ENCODE measurements at regions not wholly inside any gene's neighbourhood (a gene's known extent, or its start where the extent isn't known, plus 50 kb on each side); places are given as distances from the start of the nearest gene placed in this dataset.

- TF ChIP-seq CTCF (IDR thresholded peaks at IDR 0.05) (no peak), EZH2 (IDR thresholded peaks at IDR 0.05; ENCODE audit: borderline replicate concordance, insufficient read depth, low read depth, low read length, poor library complexity, severe bottlenecking) (no peak)
- Histone ChIP-seq H4K20me1 (ENCODE audit: control insufficient read depth, insufficient read depth, low read length, poor library complexity, severe bottlenecking) (no peaks in the 10 kb centered on the region), H3K27me3 (replicated peaks in 1 of 4; ENCODE audit: control extremely low read depth in 1 of 4, control insufficient read depth in 3 of 4, insufficient read depth in 4 of 4, low read length in 3 of 4) (peaks cover 0 to 5% (median 1%) of the 10 kb centered on the region in 4 experiments), H3K9me3 (ENCODE audit: control extremely low read depth in 1 of 3, control insufficient read depth in 2 of 3, insufficient read depth in 1 of 3, low read length in 2 of 3) (no peaks in the 10 kb centered on the region), H3K36me3 (replicated peaks in 1 of 2; ENCODE audit: control extremely low read depth in 1 of 2, control insufficient read depth in 1 of 2, extremely low read depth in 1 of 2, insufficient read depth in 2 of 2, low read length in 1 of 2) (no peaks in the 10 kb centered on the region), H3K9ac (ENCODE audit: low read length) (no peak overlapping the region), H2AFZ (ENCODE audit: insufficient read depth, low read depth, low read length, poor library complexity, severe bottlenecking) (no peak overlapping the region), H3K4me2 (replicated peaks; ENCODE audit: low read depth, low read length, poor library complexity, severe bottlenecking) (no peak overlapping the region), H3K4me1 (ENCODE audit: control insufficient read depth in 2 of 2, insufficient read depth in 2 of 2, low read length in 2 of 2) (peaks cover 0 to 4% of the 10 kb centered on the region in 2 donors), H3K27ac (ENCODE audit: low read length in 2 of 2) (no peak overlapping the region), H3K4me3 (ENCODE audit: control extremely low read depth in 1 of 5, extremely low read depth in 1 of 5, insufficient read depth in 1 of 5, low read depth in 2 of 5, low read length in 4 of 5) (no peak overlapping the region), H3K79me2 (ENCODE audit: control insufficient read depth, insufficient read depth, low read length) (no peaks in the 10 kb centered on the region)
- WGBS (ENCODE audit: insufficient coverage), result no CpG with 5 or more reads among the region's 2 CpGs
- peaks cover 5% of the 10 kb centered on the region for H3K4me1 Mint-ChIP-seq
- POLR2A ChIA-PET, result no interaction called here
- ATAC-seq (ENCODE audit: low read depth), result no peak
- no peak overlapping the region for H3K4me3 Mint-ChIP-seq
- no peaks in the 10 kb centered on the region for H3K9me3 Mint-ChIP-seq (ENCODE audit: insufficient read depth)
- no peak overlapping the region for H3K27ac Mint-ChIP-seq
- CTCF ChIA-PET, result no interaction called here
- peaks cover 29% of the 10 kb centered on the region for H3K27me3 Mint-ChIP-seq
- no peak for DNase-seq
- intact Hi-C loops (cut with micrococcal nuclease), result no loop called here
Observed at GRCh38 chr4:73001885-73002284, 67.6 kb downstream of the COX18 start.

- no peaks in the 10 kb centered on the region for H3K79me2 ChIP-seq (ENCODE audit: control insufficient read depth, insufficient read depth, low read length)
- CTCF ChIA-PET, result no interaction called here
- TF ChIP-seq CTCF (IDR thresholded peaks at IDR 0.05) (no peak), EZH2 (IDR thresholded peaks at IDR 0.05; ENCODE audit: borderline replicate concordance, insufficient read depth, low read depth, low read length, poor library complexity, severe bottlenecking) (no peak)
- DNase-seq (no peak), ATAC-seq (ENCODE audit: low read depth) (no peak)
- no peak overlapping the region for H3K27ac Mint-ChIP-seq
- peaks cover 0 to 2% (median 0%) of the 10 kb centered on the region in 4 experiments for H3K27me3 ChIP-seq (replicated peaks in 1 of 4; ENCODE audit: control extremely low read depth in 1 of 4, control insufficient read depth in 3 of 4, insufficient read depth in 4 of 4, low read length in 3 of 4)
- no peaks in the 10 kb centered on the region for H3K9me3 Mint-ChIP-seq (ENCODE audit: insufficient read depth)
- H2AFZ ChIP-seq (ENCODE audit: insufficient read depth, low read depth, low read length, poor library complexity, severe bottlenecking), result no peak overlapping the region
- H4K20me1 ChIP-seq (ENCODE audit: control insufficient read depth, insufficient read depth, low read length, poor library complexity, severe bottlenecking), result no peaks in the 10 kb centered on the region
- POLR2A ChIA-PET, result no interaction called here
- H3K4me1 Mint-ChIP-seq, result no peaks in the 10 kb centered on the region
- H3K36me3 ChIP-seq (replicated peaks in 1 of 2; ENCODE audit: control extremely low read depth in 1 of 2, control insufficient read depth in 1 of 2, extremely low read depth in 1 of 2, insufficient read depth in 2 of 2, low read length in 1 of 2), result no peaks in the 10 kb centered on the region
- no peaks in the 10 kb centered on the region for H3K9me3 ChIP-seq (ENCODE audit: control extremely low read depth in 1 of 3, control insufficient read depth in 2 of 3, insufficient read depth in 1 of 3, low read length in 2 of 3)
- H3K4me3 Mint-ChIP-seq, result no peak overlapping the region
- no peak overlapping the region for H3K4me2 ChIP-seq (replicated peaks; ENCODE audit: low read depth, low read length, poor library complexity, severe bottlenecking)
- H3K4me1 ChIP-seq (ENCODE audit: control insufficient read depth in 2 of 2, insufficient read depth in 2 of 2, low read length in 2 of 2), result no peaks in the 10 kb centered on the region
- no peak overlapping the region for H3K9ac ChIP-seq (ENCODE audit: low read length)
- H3K27me3 Mint-ChIP-seq, result peaks cover 16% of the 10 kb centered on the region
- H3K4me3 ChIP-seq (ENCODE audit: control extremely low read depth in 1 of 5, extremely low read depth in 1 of 5, insufficient read depth in 1 of 5, low read depth in 2 of 5, low read length in 4 of 5), result no peak overlapping the region
- intact Hi-C loops (cut with micrococcal nuclease), result no loop called here
- no peak overlapping the region for H3K27ac ChIP-seq (ENCODE audit: low read length in 2 of 2)
- WGBS (ENCODE audit: insufficient coverage), result 60% methylated on average over 3 of the region's 3 CpGs
Observed at GRCh38 chr4:72997409-72997808, 72.1 kb downstream of the COX18 start.
